ENCODE measurements at regions not wholly inside any gene's neighbourhood (a gene's known extent, or its start where the extent isn't known, plus 50 kb on each side); places are given as distances from the start of the nearest gene placed in this dataset.

DNA sequence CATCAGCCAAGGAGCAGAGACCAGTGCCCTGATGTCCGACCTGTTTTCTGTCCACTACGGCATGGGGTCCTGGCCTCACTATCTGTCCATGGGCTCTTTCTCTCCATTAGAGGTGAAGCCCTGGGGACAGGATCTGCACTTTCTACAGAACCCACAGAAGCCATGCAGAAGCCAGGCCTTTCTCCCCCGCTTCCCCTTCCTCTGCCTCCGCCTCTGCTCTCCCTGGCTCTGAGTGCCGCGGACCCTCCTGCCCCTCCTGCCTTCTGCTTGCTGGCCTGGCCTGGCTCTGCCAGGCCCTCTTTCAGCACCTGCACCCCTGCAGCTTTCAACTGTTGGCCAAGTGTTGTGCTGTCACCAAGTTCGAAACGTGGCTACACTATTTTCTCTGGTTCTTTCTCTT, 439.8 kb upstream of the ZMIZ1 start:
- TF ChIP-seq, protein P1, sequence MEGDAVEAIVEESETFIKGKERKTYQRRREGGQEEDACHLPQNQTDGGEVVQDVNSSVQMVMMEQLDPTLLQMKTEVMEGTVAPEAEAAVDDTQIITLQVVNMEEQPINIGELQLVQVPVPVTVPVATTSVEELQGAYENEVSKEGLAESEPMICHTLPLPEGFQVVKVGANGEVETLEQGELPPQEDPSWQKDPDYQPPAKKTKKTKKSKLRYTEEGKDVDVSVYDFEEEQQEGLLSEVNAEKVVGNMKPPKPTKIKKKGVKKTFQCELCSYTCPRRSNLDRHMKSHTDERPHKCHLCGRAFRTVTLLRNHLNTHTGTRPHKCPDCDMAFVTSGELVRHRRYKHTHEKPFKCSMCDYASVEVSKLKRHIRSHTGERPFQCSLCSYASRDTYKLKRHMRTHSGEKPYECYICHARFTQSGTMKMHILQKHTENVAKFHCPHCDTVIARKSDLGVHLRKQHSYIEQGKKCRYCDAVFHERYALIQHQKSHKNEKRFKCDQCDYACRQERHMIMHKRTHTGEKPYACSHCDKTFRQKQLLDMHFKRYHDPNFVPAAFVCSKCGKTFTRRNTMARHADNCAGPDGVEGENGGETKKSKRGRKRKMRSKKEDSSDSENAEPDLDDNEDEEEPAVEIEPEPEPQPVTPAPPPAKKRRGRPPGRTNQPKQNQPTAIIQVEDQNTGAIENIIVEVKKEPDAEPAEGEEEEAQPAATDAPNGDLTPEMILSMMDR (conservative IDR thresholded peaks at IDR 0.05) = no peak
- no peak for TF ChIP-seq EZH2 (IDR thresholded peaks at IDR 0.05; ENCODE audit: low read depth)

Measured in PC-9 (cell line).